ENCODE measurements at regions not wholly inside any gene's neighbourhood (a gene's known extent, or its start where the extent isn't known, plus 50 kb on each side); places are given as distances from the start of the nearest gene placed in this dataset.

DNA sequence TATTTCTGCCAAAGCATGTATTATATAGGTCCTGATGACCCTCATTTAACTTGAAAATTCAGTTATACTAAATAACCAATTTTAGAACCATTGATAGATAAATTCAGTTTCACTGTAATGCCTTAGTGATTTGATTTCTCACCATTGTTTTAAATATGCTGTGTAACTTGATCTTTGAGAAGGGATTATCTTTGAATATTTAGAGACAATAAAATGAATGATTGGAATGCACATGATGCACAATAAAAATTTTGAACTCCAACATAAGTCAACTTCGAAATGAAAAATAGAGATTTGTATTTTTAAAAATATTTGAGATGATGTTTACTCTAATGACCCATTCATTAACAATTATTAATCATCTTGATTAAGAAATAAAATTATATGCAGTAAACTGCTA lies 654.5 kb downstream of the OLFM4 start:
- DNase-seq = no peak
- Histone ChIP-seq H3K27ac (no peak overlapping the region), H3K36me3 (no peaks in the 10 kb centered on the region), H3K9me3 (no peaks in the 10 kb centered on the region), H3K27me3 (no peaks in the 10 kb centered on the region), H3K4me1 (no peaks in the 10 kb centered on the region), H3K4me3 (no peak overlapping the region)
- TF ChIP-seq CTCF (IDR thresholded peaks at IDR 0.05) = no peak
- intact Hi-C loops (cut with DNase I; ENCODE audit: low total_unique reads) = no loop called here

- Histone ChIP-seq H3K36me3 (no peaks in the 10 kb centered on the region), H3K4me1 (no peaks in the 10 kb centered on the region), H3K27ac (no peak overlapping the region), H3K27me3 (no peaks in the 10 kb centered on the region), H3K9me3 (no peaks in the 10 kb centered on the region), H3K4me3 (no peak overlapping the region)
- intact Hi-C loops (cut with DNase I; ENCODE audit: low total_unique reads) = no loop called here
- no peak for DNase-seq
- no peak for TF ChIP-seq CTCF (IDR thresholded peaks at IDR 0.05)
Measured at GRCh38 chr13:53683608-53684007, 655.0 kb downstream of the OLFM4 start.

DNA sequence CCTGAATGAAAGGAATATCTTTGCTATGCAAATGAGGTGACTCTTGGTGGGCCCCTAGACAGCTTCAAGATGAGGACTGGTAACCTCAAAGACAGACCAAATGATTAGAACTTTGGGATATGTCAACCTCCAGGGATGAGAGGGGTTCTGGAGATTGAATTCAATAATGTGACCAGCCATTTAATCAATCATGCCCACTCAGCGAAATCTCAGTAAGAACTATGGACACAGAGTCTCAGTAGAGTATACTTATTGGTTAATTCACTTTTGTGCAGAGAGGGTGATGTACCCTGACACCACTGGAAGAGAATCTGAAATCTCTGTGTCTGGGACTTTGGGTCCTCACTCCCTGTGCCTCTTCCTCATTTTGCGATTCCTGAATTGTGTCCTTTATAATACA lies 662.8 kb downstream of the OLFM4 start:
- Histone ChIP-seq H3K36me3 (no peaks in the 10 kb centered on the region), H3K27ac (no peak overlapping the region), H3K4me1 (no peaks in the 10 kb centered on the region), H3K27me3 (no peaks in the 10 kb centered on the region), H3K9me3 (no peaks in the 10 kb centered on the region), H3K4me3 (no peak overlapping the region)
- intact Hi-C loops (cut with DNase I; ENCODE audit: low total_unique reads) = no loop called here
- DNase-seq = no peak
- no peak for TF ChIP-seq CTCF (IDR thresholded peaks at IDR 0.05)

- intact Hi-C loops (cut with DNase I; ENCODE audit: low total_unique reads) = no loop called here
- no peak for DNase-seq
- Histone ChIP-seq H3K4me3 (no peak overlapping the region), H3K27me3 (no peaks in the 10 kb centered on the region), H3K4me1 (no peaks in the 10 kb centered on the region), H3K9me3 (peaks cover 0 to 5% (median 0%) of the 10 kb centered on the region in 3 donors), H3K36me3 (no peaks in the 10 kb centered on the region), H3K27ac (no peak overlapping the region)
- TF ChIP-seq CTCF (IDR thresholded peaks at IDR 0.05) = no peak
Measured at GRCh38 chr13:53694814-53695532, 666.4 kb downstream of the OLFM4 start.

DNA sequence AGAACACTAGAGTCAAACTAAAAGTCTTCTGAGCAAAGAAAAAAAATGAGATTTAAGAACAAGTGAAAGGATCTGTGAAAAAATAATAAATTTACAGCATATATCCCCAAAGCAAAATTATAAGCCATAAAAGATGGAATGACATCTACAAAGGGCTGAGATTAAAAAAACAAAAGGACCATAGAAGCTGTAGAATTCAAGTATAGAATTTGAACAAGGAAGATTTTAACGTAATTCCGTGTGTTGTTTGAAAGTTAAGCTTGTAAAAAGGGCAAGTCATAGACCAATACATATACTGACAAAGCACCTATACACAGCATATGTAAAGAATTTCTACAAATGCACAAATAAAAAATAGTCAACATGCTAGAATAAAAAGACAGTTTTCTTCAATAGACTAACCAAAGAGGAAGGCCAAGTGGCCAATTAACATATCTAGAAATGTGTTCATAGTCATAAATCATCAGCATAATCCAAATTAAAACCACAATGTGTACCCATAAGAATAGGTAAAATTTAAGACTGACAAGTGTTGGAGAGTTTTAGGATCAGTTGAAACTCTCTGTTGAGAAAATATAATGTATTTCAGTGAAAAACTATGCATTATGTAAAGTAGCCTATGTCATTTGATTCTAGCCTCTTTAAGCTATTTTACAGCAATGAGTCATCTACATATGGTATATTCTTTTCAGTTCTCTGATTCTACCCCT lies 674.9 kb downstream of the OLFM4 start:
- Histone ChIP-seq H3K36me3 (no peaks in the 10 kb centered on the region), H3K27ac (no peak overlapping the region), H3K4me1 (no peaks in the 10 kb centered on the region), H3K27me3 (no peaks in the 10 kb centered on the region), H3K9me3 (peaks cover 0 to 3% (median 0%) of the 10 kb centered on the region in 3 donors), H3K4me3 (no peak overlapping the region)
- DNase-seq = no peak
- no peak for TF ChIP-seq CTCF (IDR thresholded peaks at IDR 0.05)
- intact Hi-C loops (cut with DNase I; ENCODE audit: low total_unique reads) = no loop called here

All from tibial artery (tissue), 4 donors.